ENCODE measurements at regions not wholly inside any gene's neighbourhood (a gene's known extent, or its start where the extent isn't known, plus 50 kb on each side); places are given as distances from the start of the nearest gene placed in this dataset.

- FAIRE-seq (no peak), DNase-seq (ENCODE audit: low read depth) (no peak)
- Histone ChIP-seq H3K36me3 (ENCODE audit: control insufficient read depth, insufficient read depth, low read length) (no peaks in the 10 kb centered on the region), H3K27me3 (ENCODE audit: control insufficient read depth, insufficient read depth, low read length) (no peaks in the 10 kb centered on the region), H3K4me3 (ENCODE audit: low read depth, low read length) (no peak overlapping the region)
- no peak for TF ChIP-seq CTCF (IDR thresholded peaks at IDR 0.05; ENCODE audit: insufficient read depth, low read length, severe bottlenecking)
Measured at GRCh38 chr2:217340899-217341298, 481.0 kb upstream of the TNP1 start.

- DNase-seq (ENCODE audit: low read depth) = no peak
- no peaks in the 10 kb centered on the region for H3K36me3 ChIP-seq (ENCODE audit: control insufficient read depth, insufficient read depth, low read length)
- TF ChIP-seq CTCF (IDR thresholded peaks at IDR 0.05; ENCODE audit: insufficient read depth, low read length, severe bottlenecking) = no peak
- no peak overlapping the region for H3K4me3 ChIP-seq (ENCODE audit: low read depth, low read length)
- H3K27me3 ChIP-seq (ENCODE audit: control insufficient read depth, insufficient read depth, low read length) = no peaks in the 10 kb centered on the region
- FAIRE-seq = no peak
Measured at GRCh38 chr2:217340176-217340575, 480.3 kb upstream of the TNP1 start.

- no peaks in the 10 kb centered on the region for H3K27me3 ChIP-seq (ENCODE audit: control insufficient read depth, insufficient read depth, low read length)
Measured at GRCh38 chr2:217339753-217340152, 479.9 kb upstream of the TNP1 start.

GRCh38 chr2:217338306-217338916 lies 478.5 kb upstream of the TNP1 start:
- H3K27me3 ChIP-seq (ENCODE audit: control insufficient read depth, insufficient read depth, low read length) = no peaks in the 10 kb centered on the region
- no peak for FAIRE-seq

More at GRCh38 chr2:217339753-217340152, 479.9 kb upstream of the TNP1 start:
- Histone ChIP-seq H3K4me3 (ENCODE audit: low read depth, low read length) (no peak overlapping the region), H3K36me3 (ENCODE audit: control insufficient read depth, insufficient read depth, low read length) (no peaks in the 10 kb centered on the region)
- no peak for FAIRE-seq
- TF ChIP-seq CTCF (IDR thresholded peaks at IDR 0.05; ENCODE audit: insufficient read depth, low read length, severe bottlenecking) = no peak
- DNase-seq (ENCODE audit: low read depth) = no peak

GRCh38 chr2:217337771-217338170 lies 477.9 kb upstream of the TNP1 start:
- Histone ChIP-seq H3K36me3 (ENCODE audit: control insufficient read depth, insufficient read depth, low read length) (no peaks in the 10 kb centered on the region), H3K4me3 (ENCODE audit: low read depth, low read length) (no peak overlapping the region), H3K27me3 (ENCODE audit: control insufficient read depth, insufficient read depth, low read length) (no peaks in the 10 kb centered on the region)
- DNase-seq (ENCODE audit: low read depth) (no peak), FAIRE-seq (no peak)
- TF ChIP-seq CTCF (IDR thresholded peaks at IDR 0.05; ENCODE audit: insufficient read depth, low read length, severe bottlenecking) = no peak

More at GRCh38 chr2:217338306-217338916, 478.5 kb upstream of the TNP1 start:
- Histone ChIP-seq H3K4me3 (ENCODE audit: low read depth, low read length) (no peak overlapping the region), H3K36me3 (ENCODE audit: control insufficient read depth, insufficient read depth, low read length) (no peaks in the 10 kb centered on the region)
- DNase-seq (ENCODE audit: low read depth) = peak; percentile 44
- no peak for TF ChIP-seq CTCF (IDR thresholded peaks at IDR 0.05; ENCODE audit: insufficient read depth, low read length, severe bottlenecking)

GRCh38 chr2:217336694-217337093 lies 476.8 kb upstream of the TNP1 start:
- FAIRE-seq = no peak
- Histone ChIP-seq H3K36me3 (ENCODE audit: control insufficient read depth, insufficient read depth, low read length) (no peaks in the 10 kb centered on the region), H3K4me3 (ENCODE audit: low read depth, low read length) (no peak overlapping the region), H3K27me3 (ENCODE audit: control insufficient read depth, insufficient read depth, low read length) (no peaks in the 10 kb centered on the region)
- TF ChIP-seq CTCF (IDR thresholded peaks at IDR 0.05; ENCODE audit: insufficient read depth, low read length, severe bottlenecking) = no peak
- no peak for DNase-seq (ENCODE audit: low read depth)

Data from bronchial epithelial cell (primary cell).